ENCODE measurements at regions not wholly inside any gene's neighbourhood (a gene's known extent, or its start where the extent isn't known, plus 50 kb on each side); places are given as distances from the start of the nearest gene placed in this dataset.

DNA sequence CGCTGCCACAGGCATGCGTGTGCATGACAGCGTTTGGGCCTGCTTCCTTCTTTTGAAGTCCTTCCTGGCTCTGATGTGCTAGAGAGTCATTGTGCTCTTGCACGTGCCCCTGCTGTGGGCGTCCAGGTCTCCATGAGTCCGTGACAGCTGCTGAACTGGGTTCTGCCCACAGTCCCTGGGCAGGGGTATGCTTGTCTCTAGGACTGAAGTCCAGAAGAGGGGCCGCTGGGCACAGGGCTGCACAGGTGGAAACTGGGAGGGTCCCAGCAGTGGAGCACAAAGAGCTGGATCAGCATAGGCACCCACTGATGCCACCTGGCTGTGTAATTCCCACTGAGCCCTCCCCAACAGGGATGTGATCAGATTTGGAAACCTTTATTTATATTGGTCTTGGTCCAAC is 169.4 kb downstream of the IRX2 start:
- TF ChIP-seq CTCF (IDR thresholded peaks at IDR 0.05): no peak
- DNase-seq (ENCODE audit: extremely low spot score, unreplicated experiment): no peak
- Mint-ChIP-seq H3K4me1 (ENCODE audit: unreplicated experiment) (no peaks in the 10 kb centered on the region), H3K27ac (ENCODE audit: unreplicated experiment) (no peak overlapping the region), H3K9me3 (ENCODE audit: unreplicated experiment) (peaks cover 32% of the 10 kb centered on the region), H3K4me3 (ENCODE audit: unreplicated experiment) (no peak overlapping the region), H3K27me3 (ENCODE audit: unreplicated experiment) (no peaks in the 10 kb centered on the region), H3K36me3 (ENCODE audit: unreplicated experiment) (no peaks in the 10 kb centered on the region)

DNA sequence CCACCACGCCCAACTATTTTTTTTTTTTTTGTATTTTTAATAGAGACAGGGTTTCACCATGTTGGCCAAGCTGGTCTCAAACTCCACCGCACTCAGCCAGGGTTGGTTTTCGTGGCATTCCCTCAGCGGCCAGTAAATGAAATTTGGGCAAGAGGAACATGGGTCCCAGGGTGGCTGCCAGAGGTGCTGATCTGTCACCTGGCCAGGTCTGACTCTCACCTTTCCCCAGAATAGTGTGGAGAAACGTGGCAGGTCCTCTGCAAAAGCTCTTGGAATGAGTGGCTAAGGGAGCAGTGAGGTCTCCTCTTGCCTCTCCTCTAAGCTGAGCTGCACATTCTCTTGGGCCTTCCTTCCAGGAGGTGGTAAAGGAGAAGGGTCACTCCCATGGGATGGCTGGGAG is 170.1 kb downstream of the IRX2 start:
- no peak for TF ChIP-seq CTCF (IDR thresholded peaks at IDR 0.05)
- Mint-ChIP-seq H3K36me3 (ENCODE audit: unreplicated experiment) (no peaks in the 10 kb centered on the region), H3K4me1 (ENCODE audit: unreplicated experiment) (no peaks in the 10 kb centered on the region), H3K27me3 (ENCODE audit: unreplicated experiment) (no peaks in the 10 kb centered on the region), H3K4me3 (ENCODE audit: unreplicated experiment) (no peak overlapping the region), H3K27ac (ENCODE audit: unreplicated experiment) (no peak overlapping the region), H3K9me3 (ENCODE audit: unreplicated experiment) (peaks cover 32% of the 10 kb centered on the region)
- DNase-seq (ENCODE audit: extremely low spot score, unreplicated experiment): no peak

DNA sequence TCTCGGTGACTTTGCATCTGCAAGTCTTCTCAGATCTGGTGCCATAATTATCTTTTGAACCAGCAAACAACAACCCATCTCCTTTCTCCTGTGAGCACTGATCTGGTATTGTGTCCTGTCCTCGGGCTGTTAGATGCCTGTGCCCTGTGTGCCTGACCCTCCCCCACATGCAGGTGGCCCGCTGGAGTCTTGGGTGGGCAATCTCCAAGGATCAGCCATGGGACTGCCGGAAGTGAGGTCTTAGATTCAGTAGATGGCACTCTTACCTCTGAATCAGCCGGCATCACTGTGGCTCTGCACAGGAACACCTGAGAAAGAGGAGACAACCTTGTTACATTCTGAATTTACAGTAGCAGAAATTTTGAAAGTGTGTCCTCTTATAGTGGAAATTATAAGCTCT is 172.4 kb downstream of the IRX2 start:
- no peak for DNase-seq (ENCODE audit: extremely low spot score, unreplicated experiment)
- no peak overlapping the region for H3K4me3 Mint-ChIP-seq (ENCODE audit: unreplicated experiment)
- H3K27ac Mint-ChIP-seq (ENCODE audit: unreplicated experiment): no peak overlapping the region
- no peaks in the 10 kb centered on the region for H3K4me1 Mint-ChIP-seq (ENCODE audit: unreplicated experiment)
- no peak for TF ChIP-seq CTCF (IDR thresholded peaks at IDR 0.05)
- H3K9me3 Mint-ChIP-seq (ENCODE audit: unreplicated experiment): peaks cover 32% of the 10 kb centered on the region
- no peaks in the 10 kb centered on the region for H3K36me3 Mint-ChIP-seq (ENCODE audit: unreplicated experiment)
- no peaks in the 10 kb centered on the region for H3K27me3 Mint-ChIP-seq (ENCODE audit: unreplicated experiment)

DNA sequence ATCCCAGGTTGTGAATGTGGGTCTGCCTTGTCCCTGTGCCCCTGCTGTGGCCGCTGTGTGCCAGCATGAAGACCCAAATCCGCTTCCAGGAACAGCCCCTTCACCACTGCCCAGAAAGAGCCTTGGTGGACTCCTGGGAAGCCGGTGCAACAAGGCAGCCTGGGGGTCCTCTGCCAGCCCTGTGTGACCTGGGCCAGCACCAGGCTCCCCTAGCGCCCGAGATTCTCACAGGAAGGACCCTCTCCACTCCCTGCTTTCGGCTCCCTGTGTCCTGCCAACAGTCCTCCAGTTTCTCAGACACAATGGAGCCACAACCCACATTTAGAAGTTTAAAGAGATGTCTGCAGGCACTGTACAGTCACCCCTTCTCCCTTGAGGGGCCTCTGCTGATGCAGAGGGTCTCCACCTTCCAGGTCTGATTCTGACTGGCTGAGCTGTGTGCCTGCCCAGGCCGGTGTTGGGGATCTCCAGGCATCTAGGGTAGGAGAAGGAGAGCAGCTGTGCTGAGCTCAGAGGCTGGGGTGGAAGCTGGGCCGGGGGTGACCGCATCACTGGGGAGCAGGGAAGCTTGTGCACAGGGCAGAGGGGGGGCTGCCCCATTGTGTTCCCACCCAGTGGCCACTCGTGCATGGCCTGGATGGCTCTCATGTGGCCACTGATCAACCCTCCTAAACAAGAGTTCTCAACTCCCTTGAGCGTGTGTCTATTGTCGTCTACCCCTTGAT is 174.0 kb downstream of the IRX2 start:
- H3K9me3 Mint-ChIP-seq (ENCODE audit: unreplicated experiment): peaks cover 32% of the 10 kb centered on the region
- no peaks in the 10 kb centered on the region for H3K4me1 Mint-ChIP-seq (ENCODE audit: unreplicated experiment)
- H3K27me3 Mint-ChIP-seq (ENCODE audit: unreplicated experiment): no peaks in the 10 kb centered on the region
- H3K27ac Mint-ChIP-seq (ENCODE audit: unreplicated experiment): no peak overlapping the region
- H3K36me3 Mint-ChIP-seq (ENCODE audit: unreplicated experiment): no peaks in the 10 kb centered on the region
- no peak overlapping the region for H3K4me3 Mint-ChIP-seq (ENCODE audit: unreplicated experiment)
- TF ChIP-seq CTCF (IDR thresholded peaks at IDR 0.05): no peak
- DNase-seq (ENCODE audit: extremely low spot score, unreplicated experiment): no peak

DNA sequence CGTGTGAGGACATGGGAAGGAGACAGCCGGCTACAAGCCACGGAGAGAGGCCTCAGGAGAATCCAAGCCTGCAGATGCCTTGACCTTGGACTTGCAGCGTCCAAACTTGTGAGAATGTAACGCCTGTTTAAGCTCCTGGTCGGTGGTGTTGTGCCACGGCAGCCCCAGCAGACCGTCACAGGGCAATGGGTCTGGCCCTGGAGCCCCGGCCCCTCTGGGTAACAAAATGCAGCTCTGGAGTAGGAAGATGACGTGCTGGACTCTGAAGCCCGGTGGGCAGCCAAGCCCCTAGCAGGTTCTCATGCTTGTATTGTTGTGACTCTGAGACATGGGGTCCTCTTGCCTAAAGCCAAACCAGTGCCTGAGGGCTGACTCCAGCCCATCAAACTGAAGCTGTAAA is 174.7 kb downstream of the IRX2 start:
- no peaks in the 10 kb centered on the region for H3K4me1 Mint-ChIP-seq (ENCODE audit: unreplicated experiment)
- TF ChIP-seq CTCF (IDR thresholded peaks at IDR 0.05): no peak

More for the DNA sequence above, 174.7 kb downstream of the IRX2 start:
- Mint-ChIP-seq H3K4me3 (ENCODE audit: unreplicated experiment) (no peak overlapping the region), H3K27me3 (ENCODE audit: unreplicated experiment) (no peaks in the 10 kb centered on the region), H3K27ac (ENCODE audit: unreplicated experiment) (no peak overlapping the region), H3K9me3 (ENCODE audit: unreplicated experiment) (peaks cover 29% of the 10 kb centered on the region), H3K36me3 (ENCODE audit: unreplicated experiment) (no peaks in the 10 kb centered on the region)
- no peak for DNase-seq (ENCODE audit: extremely low spot score, unreplicated experiment)
